GM23338 (cell line): ENCODE measurements at regions not wholly inside any gene's neighbourhood (a gene's known extent, or its start where the extent isn't known, plus 50 kb on each side); places are given as distances from the start of the nearest gene placed in this dataset.

Source experiments
- ATAC-seq: fragments of 200-7000 bp; cut with Tn5 transposase; 3 replicates; pipeline ENCODE4 v1.9.1; 2020
- DNase-seq: peaks from one replicate; pipeline ENCODE4 v3.0.0-alpha.2; 2015; ENCODE audit warnings: low spot score
- H2AFZ ChIP-seq: fragments of 200-600 bp; sonication (generic); 2 replicates; pipeline ENCODE4 v1.8.0; 2016; ENCODE audit warnings: antibody characterized with exemption, mild to moderate bottlenecking, moderate library complexity
- H3F3A ChIP-seq: fragments of 200-600 bp; sonication (generic); replicated peaks from 2 replicates; pipeline ENCODE4 v1.8.0; 2017; ENCODE audit warnings: antibody characterized with exemption, mixed run types, low read depth
- H3K27ac ChIP-seq: fragments of 200-600 bp; sonication (generic); 2 replicates; pipeline ENCODE4 v1.6.1; 2016; ENCODE audit warnings: low read depth
- H3K27me3 ChIP-seq: fragments of 200-600 bp; sonication (generic); 2 replicates; pipeline ENCODE4 v1.8.0; 2016; ENCODE audit warnings: mild to moderate bottlenecking, mixed run types, moderate library complexity; ENCODE audit not compliant: insufficient read depth
- H3K36me3 ChIP-seq: fragments of 200-600 bp; sonication (generic); 2 replicates; pipeline ENCODE4 v1.8.0; 2016; ENCODE audit warnings: mild to moderate bottlenecking; ENCODE audit not compliant: insufficient read depth
- H3K4me1 ChIP-seq: fragments of 200-600 bp; sonication (generic); 2 replicates; pipeline ENCODE4 v1.8.0; 2016; ENCODE audit warnings: mild to moderate bottlenecking, moderate library complexity; ENCODE audit not compliant: insufficient read depth
- H3K4me2 ChIP-seq: fragments of 200-600 bp; sonication (generic); 2 replicates; pipeline ENCODE4 v1.7.1; 2017; ENCODE audit warnings: mixed run types
- H3K4me3 ChIP-seq: fragments of 200-600 bp; sonication (generic); 2 replicates; pipeline ENCODE4 v1.6.1; 2016; ENCODE audit warnings: mixed run types
- H3K79me2 ChIP-seq: fragments of 200-600 bp; sonication (generic); replicated peaks from 2 replicates; pipeline ENCODE4 v1.8.0; 2017; ENCODE audit warnings: mild to moderate bottlenecking; ENCODE audit not compliant: insufficient read depth
- H3K9me2 ChIP-seq: fragments of 200-600 bp; sonication (generic); 2 replicates; pipeline ENCODE4 v1.8.0; 2017; ENCODE audit not compliant: insufficient read depth
- H4K20me1 ChIP-seq: fragments of 200-600 bp; sonication (generic); replicated peaks from 2 replicates; pipeline ENCODE4 v1.8.0; 2017; ENCODE audit warnings: mild to moderate bottlenecking; ENCODE audit not compliant: insufficient read depth
- H3K27ac Mint-ChIP-seq: 2 replicates; pipeline ENCODE4 v1.8.0; 2020; ENCODE audit warnings: inconsistent platforms, mild to moderate bottlenecking, moderate library complexity, mixed read lengths
- H3K27me3 Mint-ChIP-seq: 3 replicates; pipeline ENCODE4 v1.8.0; 2022; ENCODE audit warnings: low read depth, mild to moderate bottlenecking, moderate library complexity, mixed read lengths, inconsistent platforms; ENCODE audit not compliant: insufficient read depth, poor library complexity
- H3K36me3 Mint-ChIP-seq: 3 replicates; pipeline ENCODE4 v1.8.0; 2021; ENCODE audit warnings: low read depth, mild to moderate bottlenecking, inconsistent platforms, moderate library complexity, mixed read lengths
- H3K4me1 Mint-ChIP-seq: 3 replicates; pipeline ENCODE4 v1.8.0; 2020; ENCODE audit warnings: mild to moderate bottlenecking, inconsistent platforms, mixed read lengths
- H3K4me3 Mint-ChIP-seq: 3 replicates; pipeline ENCODE4 v1.8.0; 2021; ENCODE audit warnings: moderate library complexity, mild to moderate bottlenecking, inconsistent platforms, mixed read lengths
- H3K9me3 Mint-ChIP-seq: 3 replicates; pipeline ENCODE4 v1.8.0; 2020; ENCODE audit warnings: moderate library complexity, mild to moderate bottlenecking, inconsistent platforms, mixed read lengths
- CREB1 ChIP-seq: fragments of 250-450 bp; sonication (Bioruptor Pico); IDR thresholded peaks from 2 replicates; pipeline ENCODE4 v1.5.0; 2020; ENCODE audit warnings: low read depth, mild to moderate bottlenecking, moderate library complexity
- EZH2 ChIP-seq: fragments of 200-600 bp; sonication (generic); IDR thresholded peaks from one replicate; pipeline ENCODE4 v1.8.0; 2017; ENCODE audit warnings: antibody characterized with exemption, mild to moderate bottlenecking, low read depth; ENCODE audit not compliant: unreplicated experiment
- EZH2phosphoT487 ChIP-seq: fragments of 200-600 bp; sonication (generic); IDR thresholded peaks from one replicate; pipeline ENCODE4 v1.8.1; 2018; ENCODE audit warnings: antibody characterized with exemption; ENCODE audit not compliant: unreplicated experiment
- JUNB ChIP-seq: IDR thresholded peaks from one replicate; pipeline ENCODE4 v1.6.1; 2016; ENCODE audit warnings: antibody characterized with exemption; ENCODE audit not compliant: unreplicated experiment
- NANOG ChIP-seq: IDR thresholded peaks from 2 replicates; pipeline ENCODE4 v1.6.1; 2016; ENCODE audit warnings: antibody characterized with exemption, borderline replicate concordance
- POLR2AphosphoS5 ChIP-seq: IDR thresholded peaks from 2 replicates; pipeline ENCODE4 v1.6.1; 2016; ENCODE audit warnings: antibody characterized with exemption, low read depth
- STAT1 ChIP-seq: IDR thresholded peaks from one replicate; pipeline ENCODE4 v1.6.1; 2016; ENCODE audit warnings: antibody characterized with exemption; ENCODE audit not compliant: unreplicated experiment
- ZNF114 ChIP-seq: fragments of 250-450 bp; sonication (Bioruptor Pico); IDR thresholded peaks from 2 replicates; pipeline ENCODE4 v1.5.0; 2020; ENCODE audit warnings: mild to moderate bottlenecking, moderate library complexity
- ZNF331 ChIP-seq: fragments of 250-450 bp; sonication (Bioruptor Pico); IDR thresholded peaks from 2 replicates; pipeline ENCODE4 v1.5.0; 2020; ENCODE audit warnings: low read depth, mild to moderate bottlenecking, moderate library complexity
- TF ChIP-seq, protein P1 (sequence below), 2 experiments: fragments of 200-600 bp in 1 of 2; sonication (generic) in 1 of 2; conservative IDR thresholded peaks; 2 replicates each; pipeline versions ENCODE4 v1.5.1 to v1.6.1; 2016 to 2017; ENCODE audit warnings: antibody characterized with exemption in 2 of 2, low read depth in 2 of 2, mild to moderate bottlenecking in 2 of 2, moderate library complexity in 1 of 2
- TF ChIP-seq, protein P2 (sequence below): IDR thresholded peaks from one replicate; pipeline ENCODE4 v1.6.1; 2018; ENCODE audit warnings: antibody characterized with exemption; ENCODE audit not compliant: unreplicated experiment
- TF ChIP-seq, protein P3 (sequence below): IDR thresholded peaks from 2 replicates; pipeline ENCODE4 v1.6.1; 2016; ENCODE audit warnings: antibody characterized with exemption

DNA sequence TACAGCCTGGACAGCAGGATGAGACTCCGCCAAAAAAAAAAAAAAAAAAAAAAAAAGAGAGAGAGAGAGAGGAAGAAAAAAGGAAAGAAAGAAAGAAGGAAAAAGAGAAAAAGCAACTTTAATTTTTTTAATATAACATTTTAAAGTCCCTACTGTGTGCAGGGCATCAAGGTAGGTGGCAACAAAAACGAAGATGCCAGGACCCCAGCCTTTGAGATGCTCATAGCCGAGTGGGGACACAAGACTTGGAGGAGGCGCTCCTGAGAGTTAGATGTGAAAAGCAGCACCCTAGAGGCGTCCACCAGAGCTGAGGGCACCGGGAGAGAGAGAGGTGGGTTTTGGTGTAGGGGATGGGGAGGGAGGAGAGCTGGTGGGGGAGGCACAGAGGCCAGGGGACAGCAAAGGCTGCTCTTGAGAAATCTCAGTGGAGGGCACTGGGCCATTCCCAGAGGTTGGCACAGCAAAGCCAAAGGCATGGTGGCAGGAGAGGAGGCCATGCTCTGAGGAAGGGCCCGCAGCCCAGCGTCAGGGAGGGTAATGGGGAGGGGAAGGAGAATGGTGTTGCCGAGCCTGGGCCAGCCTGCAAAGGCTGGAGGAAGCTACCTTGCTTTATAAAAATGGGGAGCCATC lies 135.6 kb downstream of the C9orf50 start:
- Histone ChIP-seq H3K4me3 (no peak overlapping the region), H3K79me2 (no peaks in the 10 kb centered on the region), H3K36me3 (no peaks in the 10 kb centered on the region), H3F3A (0 out of 2 replicates have a peak, but pooled peaks cover 12% of the 10 kb centered on the region), H3K4me2 (no peak overlapping the region), H3K27ac (no peak overlapping the region), H3K4me1 (peaks cover 27% of the 10 kb centered on the region), H4K20me1 (no peaks in the 10 kb centered on the region; the same call in 1 of the 2 replicates), H3K9me2 (no peaks in the 10 kb centered on the region), H3K27me3 (peaks cover 97% of the 10 kb centered on the region), H2AFZ (no peak overlapping the region)
- TF ChIP-seq ZNF114 (no peak), STAT1 (no peak), NANOG (no peak), POLR2AphosphoS5 (no peak), CREB1 (CRISPR knock-in tag) (no peak), EZH2phosphoT487 (no peak), ZNF331 (CRISPR knock-in tag) (no peak), JUNB (no peak), EZH2 (no peak)
- TF ChIP-seq, protein P1, sequence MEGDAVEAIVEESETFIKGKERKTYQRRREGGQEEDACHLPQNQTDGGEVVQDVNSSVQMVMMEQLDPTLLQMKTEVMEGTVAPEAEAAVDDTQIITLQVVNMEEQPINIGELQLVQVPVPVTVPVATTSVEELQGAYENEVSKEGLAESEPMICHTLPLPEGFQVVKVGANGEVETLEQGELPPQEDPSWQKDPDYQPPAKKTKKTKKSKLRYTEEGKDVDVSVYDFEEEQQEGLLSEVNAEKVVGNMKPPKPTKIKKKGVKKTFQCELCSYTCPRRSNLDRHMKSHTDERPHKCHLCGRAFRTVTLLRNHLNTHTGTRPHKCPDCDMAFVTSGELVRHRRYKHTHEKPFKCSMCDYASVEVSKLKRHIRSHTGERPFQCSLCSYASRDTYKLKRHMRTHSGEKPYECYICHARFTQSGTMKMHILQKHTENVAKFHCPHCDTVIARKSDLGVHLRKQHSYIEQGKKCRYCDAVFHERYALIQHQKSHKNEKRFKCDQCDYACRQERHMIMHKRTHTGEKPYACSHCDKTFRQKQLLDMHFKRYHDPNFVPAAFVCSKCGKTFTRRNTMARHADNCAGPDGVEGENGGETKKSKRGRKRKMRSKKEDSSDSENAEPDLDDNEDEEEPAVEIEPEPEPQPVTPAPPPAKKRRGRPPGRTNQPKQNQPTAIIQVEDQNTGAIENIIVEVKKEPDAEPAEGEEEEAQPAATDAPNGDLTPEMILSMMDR (conservative IDR thresholded peaks at IDR 0.05; ENCODE audit: low read depth in 2 of 2), result no peak
- TF ChIP-seq, protein P2, sequence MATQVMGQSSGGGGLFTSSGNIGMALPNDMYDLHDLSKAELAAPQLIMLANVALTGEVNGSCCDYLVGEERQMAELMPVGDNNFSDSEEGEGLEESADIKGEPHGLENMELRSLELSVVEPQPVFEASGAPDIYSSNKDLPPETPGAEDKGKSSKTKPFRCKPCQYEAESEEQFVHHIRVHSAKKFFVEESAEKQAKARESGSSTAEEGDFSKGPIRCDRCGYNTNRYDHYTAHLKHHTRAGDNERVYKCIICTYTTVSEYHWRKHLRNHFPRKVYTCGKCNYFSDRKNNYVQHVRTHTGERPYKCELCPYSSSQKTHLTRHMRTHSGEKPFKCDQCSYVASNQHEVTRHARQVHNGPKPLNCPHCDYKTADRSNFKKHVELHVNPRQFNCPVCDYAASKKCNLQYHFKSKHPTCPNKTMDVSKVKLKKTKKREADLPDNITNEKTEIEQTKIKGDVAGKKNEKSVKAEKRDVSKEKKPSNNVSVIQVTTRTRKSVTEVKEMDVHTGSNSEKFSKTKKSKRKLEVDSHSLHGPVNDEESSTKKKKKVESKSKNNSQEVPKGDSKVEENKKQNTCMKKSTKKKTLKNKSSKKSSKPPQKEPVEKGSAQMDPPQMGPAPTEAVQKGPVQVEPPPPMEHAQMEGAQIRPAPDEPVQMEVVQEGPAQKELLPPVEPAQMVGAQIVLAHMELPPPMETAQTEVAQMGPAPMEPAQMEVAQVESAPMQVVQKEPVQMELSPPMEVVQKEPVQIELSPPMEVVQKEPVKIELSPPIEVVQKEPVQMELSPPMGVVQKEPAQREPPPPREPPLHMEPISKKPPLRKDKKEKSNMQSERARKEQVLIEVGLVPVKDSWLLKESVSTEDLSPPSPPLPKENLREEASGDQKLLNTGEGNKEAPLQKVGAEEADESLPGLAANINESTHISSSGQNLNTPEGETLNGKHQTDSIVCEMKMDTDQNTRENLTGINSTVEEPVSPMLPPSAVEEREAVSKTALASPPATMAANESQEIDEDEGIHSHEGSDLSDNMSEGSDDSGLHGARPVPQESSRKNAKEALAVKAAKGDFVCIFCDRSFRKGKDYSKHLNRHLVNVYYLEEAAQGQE, result no peak
- TF ChIP-seq, protein P3, sequence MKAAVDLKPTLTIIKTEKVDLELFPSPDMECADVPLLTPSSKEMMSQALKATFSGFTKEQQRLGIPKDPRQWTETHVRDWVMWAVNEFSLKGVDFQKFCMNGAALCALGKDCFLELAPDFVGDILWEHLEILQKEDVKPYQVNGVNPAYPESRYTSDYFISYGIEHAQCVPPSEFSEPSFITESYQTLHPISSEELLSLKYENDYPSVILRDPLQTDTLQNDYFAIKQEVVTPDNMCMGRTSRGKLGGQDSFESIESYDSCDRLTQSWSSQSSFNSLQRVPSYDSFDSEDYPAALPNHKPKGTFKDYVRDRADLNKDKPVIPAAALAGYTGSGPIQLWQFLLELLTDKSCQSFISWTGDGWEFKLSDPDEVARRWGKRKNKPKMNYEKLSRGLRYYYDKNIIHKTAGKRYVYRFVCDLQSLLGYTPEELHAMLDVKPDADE, result no peak
- no peak overlapping the region for H3K27ac Mint-ChIP-seq
- H3K4me3 Mint-ChIP-seq, result no peak overlapping the region; the same call in 2 of the 3 replicates
- H3K4me1 Mint-ChIP-seq, result peaks cover 38% of the 10 kb centered on the region
- DNase-seq (no peak), ATAC-seq (no peak)
- H3K36me3 Mint-ChIP-seq, result no peaks in the 10 kb centered on the region
- H3K9me3 Mint-ChIP-seq, result no peaks in the 10 kb centered on the region; the same call in 2 of the 3 replicates
- H3K27me3 Mint-ChIP-seq, result peaks cover 78% of the 10 kb centered on the region
